GM18907 (cell line): ENCODE measurements at regions not wholly inside any gene's neighbourhood (a gene's known extent, or its start where the extent isn't known, plus 50 kb on each side); places are given as distances from the start of the nearest gene placed in this dataset.

Experiments used
- ATAC-seq: cut with Tn5 transposase; IDR thresholded peaks from one replicate; pipeline ENCODE4 v1.9.1; 2021; ENCODE audit warnings: mild to moderate bottlenecking, moderate library complexity; ENCODE audit not compliant: unreplicated experiment

DNA sequence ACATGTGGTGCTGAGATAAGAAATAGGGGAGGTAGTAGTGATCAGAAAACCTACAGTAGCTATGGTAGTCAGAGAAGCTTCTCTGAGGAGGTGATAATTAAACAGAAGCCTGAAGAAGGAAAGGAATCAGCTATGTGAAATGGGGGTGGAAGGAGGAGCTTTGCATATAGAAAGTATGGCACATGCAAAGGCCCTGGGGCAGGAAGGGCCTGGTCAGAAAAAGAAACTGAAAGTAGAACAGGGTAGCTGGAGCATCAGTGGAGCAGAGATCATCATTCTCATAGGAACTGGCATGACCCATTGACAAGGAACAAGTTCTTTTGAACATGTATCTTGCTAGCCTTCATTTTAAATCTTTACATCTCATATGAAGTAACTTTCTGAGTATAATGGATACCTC, 80.7 kb upstream of the ADRA1B start:
- no peak for ATAC-seq

DNA sequence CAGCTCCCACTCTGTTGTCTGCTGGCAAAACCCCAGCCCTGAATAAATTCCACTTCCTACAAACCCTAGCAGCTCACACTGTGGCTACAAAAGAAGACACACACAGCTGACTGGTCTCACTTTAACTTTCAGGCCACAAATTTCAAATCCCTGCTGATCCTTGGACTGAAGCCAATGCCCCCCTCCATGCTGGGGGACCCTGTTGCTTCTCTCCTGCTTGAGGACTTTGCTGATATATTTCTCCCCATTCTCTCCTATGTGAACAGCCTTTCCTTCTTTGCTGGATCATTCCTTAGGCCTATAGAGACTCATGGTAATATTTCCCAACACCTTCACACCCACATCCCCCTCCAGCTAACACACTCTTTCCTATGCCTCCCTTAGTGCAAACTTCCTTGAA, 79.6 kb upstream of the ADRA1B start:
- no peak for ATAC-seq

DNA sequence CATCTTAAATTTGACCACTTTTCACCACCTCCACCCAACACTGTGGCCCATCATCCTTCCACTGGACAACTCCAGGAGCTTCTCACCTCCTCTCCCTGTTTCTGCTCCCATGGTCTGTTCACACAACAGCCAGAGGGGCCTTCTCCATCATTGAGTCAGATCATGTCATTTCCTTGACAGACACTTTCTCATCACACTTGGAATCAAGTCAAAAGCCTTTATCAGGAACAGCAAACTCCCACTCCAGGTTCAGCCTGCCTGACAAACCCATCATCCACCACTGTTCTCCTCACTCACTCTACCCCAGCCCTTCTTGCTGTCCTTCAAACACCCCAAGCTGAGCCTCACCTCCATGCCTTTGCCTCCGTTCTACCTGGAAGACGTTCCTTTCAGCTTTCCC, 78.4 kb upstream of the ADRA1B start:
- ATAC-seq = no peak

DNA sequence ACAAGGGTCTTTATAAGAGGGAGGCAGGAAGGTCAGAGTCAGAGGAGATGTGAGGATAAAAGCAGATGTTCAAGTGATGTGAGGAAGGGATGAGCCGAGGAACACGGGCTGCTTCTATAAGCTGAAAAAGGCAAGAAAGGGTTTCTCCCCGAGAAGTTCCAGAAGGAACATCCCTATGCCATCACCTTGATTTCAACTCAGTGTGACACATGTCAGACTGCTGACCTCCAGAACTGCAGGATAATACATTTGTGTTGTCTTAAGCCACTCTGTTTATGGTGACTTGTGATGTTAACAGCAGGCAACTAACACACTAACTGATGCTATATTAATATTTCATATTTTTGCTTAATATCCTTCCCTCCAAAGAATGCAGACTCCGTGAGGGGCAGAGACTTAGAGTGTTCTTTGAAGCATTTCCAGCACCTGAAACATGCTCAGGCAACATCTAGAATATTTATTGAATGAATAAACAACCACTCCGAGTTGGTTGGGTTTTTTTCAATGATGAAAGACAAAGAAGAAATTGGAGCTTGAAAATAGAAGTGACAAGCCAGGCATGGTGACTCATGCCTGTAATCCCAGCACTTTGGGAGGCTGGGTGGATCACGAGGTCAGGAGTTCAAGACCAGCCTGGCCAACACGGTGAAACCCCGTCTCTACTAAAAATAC, 77.6 kb upstream of the ADRA1B start:
- ATAC-seq = no peak

DNA sequence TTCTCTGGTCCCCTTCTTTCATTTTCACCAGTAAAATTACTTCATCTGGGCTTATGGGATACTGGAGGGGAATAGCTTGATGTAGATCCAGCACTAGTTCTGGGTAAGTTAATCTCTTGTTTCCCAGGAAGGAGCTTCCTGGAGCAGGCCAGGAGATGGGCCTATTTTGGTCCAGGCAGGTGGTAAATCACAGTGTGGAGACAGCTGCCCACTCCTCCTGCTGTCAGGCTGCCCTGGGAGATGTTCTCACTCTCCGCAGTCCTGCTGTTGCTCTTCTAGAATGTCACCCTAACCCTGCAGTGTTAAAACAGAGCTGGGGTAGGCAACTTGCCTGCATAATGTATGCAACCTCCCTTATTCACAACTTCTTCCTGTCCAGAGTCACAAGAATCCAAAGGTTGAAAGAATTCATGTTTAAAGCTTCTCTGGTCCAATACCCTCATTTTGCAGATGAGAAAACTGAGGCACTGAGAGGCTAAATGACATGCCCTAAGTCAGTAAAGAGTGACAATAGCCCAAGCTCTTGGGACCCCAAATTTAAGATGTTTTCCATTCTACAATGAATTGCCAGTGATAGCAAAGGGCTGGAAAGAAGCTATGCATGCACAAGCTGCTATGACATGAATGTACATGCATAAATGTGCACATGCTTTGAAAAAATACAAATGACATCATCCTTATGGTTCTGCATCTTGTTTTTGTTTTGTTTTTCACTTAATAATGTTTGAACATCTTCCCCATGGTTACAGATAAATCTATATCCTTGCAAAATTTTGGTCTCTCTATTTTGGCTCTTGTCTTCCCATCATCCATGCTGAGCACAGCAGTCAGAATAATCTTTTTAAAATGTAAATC, 71.8 kb upstream of the ADRA1B start:
- no peak for ATAC-seq

DNA sequence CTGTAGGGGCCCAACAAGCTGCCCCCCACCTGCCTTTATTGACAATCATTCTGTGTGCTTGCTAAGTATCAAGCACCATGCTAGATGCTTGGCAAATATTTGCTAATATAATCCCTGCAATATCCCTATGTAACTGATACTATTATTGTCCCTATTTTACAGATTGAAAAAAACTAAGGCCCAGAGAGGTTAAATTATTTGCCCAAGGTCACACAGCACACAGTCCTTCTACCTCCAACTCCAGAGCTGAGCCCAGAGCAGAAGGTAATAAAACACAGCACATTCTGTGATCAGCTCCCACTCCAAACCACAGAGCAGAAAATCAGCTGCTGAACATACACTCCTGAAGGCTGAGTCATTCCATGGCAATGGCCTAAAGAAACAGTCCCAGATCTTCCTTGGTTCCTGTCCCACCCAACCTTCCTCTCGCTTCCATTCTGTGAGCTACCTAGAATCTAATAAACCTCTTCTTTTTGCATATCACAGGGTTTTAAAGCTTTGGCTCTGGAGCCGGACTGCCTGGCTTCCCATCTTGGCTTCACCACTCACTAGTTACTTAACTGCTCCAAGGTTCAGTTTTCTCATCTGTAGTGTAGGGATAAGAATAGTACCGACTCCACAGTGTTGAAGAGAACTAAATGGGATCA, 66.7 kb upstream of the ADRA1B start:
- ATAC-seq = no peak

DNA sequence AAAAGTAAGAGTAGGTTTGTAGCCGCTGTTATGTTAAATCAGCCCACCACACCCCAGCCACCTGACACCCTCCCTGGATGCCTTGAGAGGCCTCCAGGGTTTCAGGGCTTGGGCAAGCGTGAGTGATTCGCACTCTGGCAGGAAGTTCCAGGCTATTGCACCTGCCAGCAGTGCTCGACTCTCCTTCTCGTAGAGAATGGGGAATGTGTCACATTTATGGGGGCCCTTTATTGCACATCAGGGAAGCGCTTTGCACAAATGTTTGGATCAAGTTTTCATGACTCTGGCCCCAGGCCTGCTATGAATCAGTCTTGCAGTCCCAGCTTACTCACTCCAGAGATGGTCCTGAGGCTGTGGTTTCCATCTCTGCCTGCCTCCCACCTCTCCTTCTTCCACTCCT, 66.1 kb upstream of the ADRA1B start:
- ATAC-seq = no peak

DNA sequence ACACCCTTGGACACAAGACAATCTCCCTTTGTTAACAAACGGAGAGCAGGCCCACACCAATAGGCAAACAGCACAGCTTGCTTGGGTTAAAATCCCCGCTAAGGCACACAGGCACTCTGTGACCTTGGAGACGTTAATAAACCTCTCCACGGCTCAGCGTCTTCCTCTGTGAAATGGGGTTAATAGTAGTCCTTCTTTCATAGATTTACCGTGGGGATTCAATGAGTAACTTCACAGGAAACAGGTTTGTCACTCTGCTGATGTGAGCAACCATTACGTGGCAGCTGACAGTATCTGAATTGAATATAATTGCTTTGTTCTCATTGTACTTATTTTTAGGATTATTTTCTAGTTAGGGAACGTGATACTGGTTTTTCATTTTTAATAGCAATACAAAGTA, 65.2 kb upstream of the ADRA1B start:
- ATAC-seq = no peak

DNA sequence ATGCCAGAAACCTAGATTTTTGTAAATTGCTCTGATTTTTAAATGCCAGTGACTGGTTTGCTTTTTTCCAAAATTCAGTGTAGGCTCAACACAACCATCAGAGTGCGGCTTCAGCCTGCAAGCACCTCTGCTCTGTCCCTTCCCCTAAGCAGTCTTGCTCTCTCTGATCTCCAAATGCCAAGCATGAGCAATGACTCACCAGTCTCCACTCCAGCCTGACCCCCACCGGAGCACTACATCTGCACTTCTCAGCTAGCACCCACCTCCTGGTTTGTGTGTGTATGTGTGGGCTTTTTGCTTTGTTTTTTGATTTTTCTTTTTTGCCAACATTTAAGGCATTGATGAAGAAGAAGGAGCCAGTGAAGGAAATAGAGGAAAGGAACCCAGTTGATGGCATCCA, 61.4 kb upstream of the ADRA1B start:
- no peak for ATAC-seq

DNA sequence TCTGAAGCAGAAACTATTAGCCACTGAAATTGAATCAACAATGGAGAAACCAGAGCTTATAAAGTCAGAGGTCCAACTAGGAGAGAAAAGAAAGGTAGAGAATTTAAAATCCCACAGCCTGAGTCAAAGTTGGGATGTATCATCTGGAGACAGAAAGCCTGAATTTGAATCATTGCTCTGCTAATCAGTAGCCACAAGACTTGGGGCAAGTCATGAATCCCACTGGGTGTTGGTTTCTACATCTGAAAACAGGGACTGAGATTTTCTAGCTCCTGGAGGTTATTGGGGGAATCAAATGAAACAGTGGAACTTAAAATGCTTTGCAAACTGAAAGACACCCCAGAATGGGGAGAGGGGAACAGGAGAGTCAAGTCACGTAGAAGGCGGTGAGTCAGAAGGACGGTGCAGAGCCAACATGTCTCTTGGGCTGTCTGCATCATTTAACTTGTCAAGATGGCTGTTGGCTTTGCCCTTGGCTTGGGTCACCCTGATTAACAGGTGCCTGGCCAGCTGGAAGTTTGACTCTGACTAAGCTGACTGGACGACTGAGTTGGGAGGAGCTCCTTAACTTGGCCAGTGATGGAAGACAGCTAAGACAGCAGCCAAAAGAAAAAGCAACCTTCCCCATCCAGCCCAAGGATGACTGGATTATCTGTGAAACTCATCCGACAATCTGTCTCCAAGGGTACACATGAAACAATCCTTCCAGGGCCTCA, 60.6 kb upstream of the ADRA1B start:
- no peak for ATAC-seq

DNA sequence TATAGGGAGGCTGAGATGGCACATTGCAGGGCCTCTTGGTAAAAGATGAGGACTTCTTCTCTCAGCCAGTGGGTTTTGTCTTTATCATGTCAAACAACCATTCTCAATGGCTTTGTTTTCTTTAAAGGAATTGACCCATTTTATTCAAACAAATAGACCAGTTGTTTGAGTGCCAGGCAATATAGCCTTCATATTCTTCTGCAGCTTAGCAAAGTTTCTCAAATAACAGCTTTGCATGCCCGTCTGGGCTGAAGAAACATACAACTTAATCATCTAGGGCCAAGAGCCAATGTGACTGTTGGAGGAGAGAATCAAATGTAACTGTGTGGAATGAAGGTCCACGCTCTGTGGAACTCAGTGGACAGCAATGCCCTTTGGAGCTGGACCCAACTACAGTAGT, 57.4 kb upstream of the ADRA1B start:
- no peak for ATAC-seq

DNA sequence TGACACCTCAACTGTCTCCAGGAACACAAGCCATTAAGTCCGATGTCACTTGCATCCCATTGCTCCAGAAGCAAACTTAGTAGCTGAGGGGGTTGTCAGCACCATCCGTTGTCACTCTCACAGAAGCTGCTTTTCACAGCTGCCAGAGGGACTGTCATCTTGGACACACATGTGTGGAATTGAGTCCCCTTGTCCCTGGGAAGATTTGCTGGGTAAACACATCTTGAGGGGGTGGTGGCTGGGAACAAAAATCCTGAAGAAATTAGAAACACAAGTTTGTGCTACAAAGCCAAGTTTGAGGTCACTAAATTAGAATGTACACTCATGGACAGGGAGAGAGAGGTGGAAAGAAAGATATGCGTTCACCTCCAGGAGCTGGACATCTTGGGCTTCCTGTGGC, 55.2 kb upstream of the ADRA1B start:
- no peak for ATAC-seq

DNA sequence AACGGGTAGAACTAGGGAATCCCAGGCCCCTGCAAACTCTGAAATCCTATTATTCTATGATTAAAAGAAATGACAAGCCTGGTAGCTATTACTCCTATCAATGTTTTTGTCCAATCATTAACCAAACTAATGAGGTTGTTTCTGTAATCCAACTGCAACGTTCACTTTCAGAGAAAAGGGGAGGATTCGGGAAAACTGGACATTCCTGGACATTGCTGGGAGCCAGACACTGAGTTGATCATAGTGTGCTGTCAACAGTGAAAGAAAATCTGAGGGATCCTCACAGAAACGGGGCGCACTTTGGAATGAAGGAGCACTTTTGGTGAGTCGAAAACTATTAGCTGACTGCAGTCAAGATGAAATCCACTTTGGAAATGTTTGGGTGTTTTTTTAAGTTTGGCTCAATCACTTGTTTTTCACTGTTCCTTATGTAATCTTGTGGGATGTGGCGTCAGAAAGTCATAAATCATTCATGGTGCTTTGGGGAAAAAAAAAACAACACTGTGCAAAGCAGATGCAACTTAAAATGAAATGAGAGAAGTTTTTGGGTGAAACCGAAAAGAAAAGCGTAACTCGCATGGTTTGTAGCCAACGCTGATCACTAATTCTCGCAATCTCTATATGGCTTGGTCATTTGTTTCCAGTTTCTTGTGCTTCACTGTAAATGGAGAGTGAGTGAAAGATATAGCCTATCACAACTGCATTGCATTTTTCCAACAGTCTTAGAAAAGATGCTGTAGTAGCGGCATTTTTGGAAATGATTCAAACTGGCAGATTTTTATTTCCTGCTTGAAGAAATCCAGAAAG, 51.2 kb upstream of the ADRA1B start:
- peak; percentile 87 for ATAC-seq

DNA sequence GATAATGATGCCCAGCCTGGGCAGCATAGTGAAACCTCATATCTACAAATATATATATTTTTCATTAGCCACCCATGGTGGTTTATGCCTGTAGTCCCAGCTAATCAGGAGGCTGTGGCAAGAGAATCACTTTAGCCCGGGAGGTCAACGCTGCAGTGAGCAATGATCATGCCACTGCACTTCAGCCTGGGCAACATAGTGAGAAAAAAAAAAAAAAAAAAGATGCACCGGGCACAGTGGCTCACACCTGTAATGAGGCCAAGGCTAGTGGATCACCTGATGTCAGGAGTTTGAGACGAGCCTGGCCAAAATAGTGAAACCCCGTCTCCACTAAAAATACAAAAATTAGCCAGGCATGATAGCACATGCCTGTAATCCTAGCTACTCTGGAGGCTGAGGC, 50.2 kb upstream of the ADRA1B start:
- ATAC-seq = no peak
